CD14-positive monocyte (primary cell): ENCODE measurements at regions not wholly inside any gene's neighbourhood (a gene's known extent, or its start where the extent isn't known, plus 50 kb on each side); places are given as distances from the start of the nearest gene placed in this dataset.

Experiments
- DNase-seq, 3 donors: peaks; one replicate each; pipeline ENCODE4 v3.0.0-alpha.2; 2011 to 2022
- H2AFZ ChIP-seq: 2 replicates; pipeline ENCODE4 v1.6.0; 2012; ENCODE audit warnings: mild to moderate bottlenecking, low read depth, low read length, inconsistent platforms; ENCODE audit not compliant: insufficient read depth, poor library complexity, severe bottlenecking
- H3K27ac ChIP-seq, 2 donors: 1 replicate in 1 of 2; 2 replicates in 1 of 2; pipeline ENCODE4 v1.5.1; 2012 to 2013; ENCODE audit warnings: low read length in 2 of 2, control low read depth in 1 of 2, inconsistent platforms in 1 of 2, low read depth in 1 of 2, mild to moderate bottlenecking in 1 of 2
- H3K27me3 ChIP-seq, 2 donors: one replicate each; pipeline versions ENCODE4 v1.6.0 to v1.6.1; 2011 to 2013; ENCODE audit warnings: low read length in 2 of 2; ENCODE audit not compliant: control insufficient read depth in 2 of 2, insufficient read depth in 2 of 2
- H3K36me3 ChIP-seq, 2 donors: replicated peaks in 1 of 2; 1 replicate in 1 of 2; 2 replicates in 1 of 2; pipeline versions ENCODE4 v1.5.1 to v1.6.1; 2012 to 2013; ENCODE audit warnings: low read length in 2 of 2, control low read depth in 1 of 2, inconsistent platforms in 1 of 2, mild to moderate bottlenecking in 1 of 2; ENCODE audit not compliant: insufficient read depth in 2 of 2, control insufficient read depth in 1 of 2
- H3K4me1 ChIP-seq, 2 donors: 1 replicate in 1 of 2; 2 replicates in 1 of 2; pipeline versions ENCODE4 v1.5.1 to v1.6.1; 2012 to 2013; ENCODE audit warnings: low read length in 2 of 2, control low read depth in 1 of 2, inconsistent platforms in 1 of 2, mild to moderate bottlenecking in 1 of 2, moderate library complexity in 1 of 2; ENCODE audit not compliant: insufficient read depth in 2 of 2, control insufficient read depth in 1 of 2
- H3K4me2 ChIP-seq: replicated peaks from 2 replicates; pipeline ENCODE3; 2012; ENCODE audit warnings: low read length, moderate library complexity, mild to moderate bottlenecking; ENCODE audit not compliant: poor library complexity, severe bottlenecking; ENCODE audit errors: extremely low read depth
- H3K4me3 ChIP-seq, 3 experiments: fragments of 200-600 bp in 1 of 3; sonication (generic) in 1 of 3; replicated peaks in 1 of 3; 1 replicate in 2 of 3; 2 replicates in 1 of 3; pipeline ENCODE4 v1.5.1; 2011 to 2013; ENCODE audit warnings: low read length in 3 of 3, mild to moderate bottlenecking in 3 of 3, control low read depth in 2 of 3, low read depth in 2 of 3, inconsistent platforms in 1 of 3, moderate library complexity in 1 of 3
- H3K79me2 ChIP-seq: 2 replicates; pipeline ENCODE4 v1.6.0; 2012; ENCODE audit warnings: mild to moderate bottlenecking, control low read depth, inconsistent platforms, low read length, moderate library complexity; ENCODE audit not compliant: insufficient read depth
- H3K9ac ChIP-seq: 2 replicates; pipeline ENCODE4 v1.6.0; 2017; ENCODE audit warnings: low read length, mild to moderate bottlenecking; ENCODE audit not compliant: insufficient read depth, poor library complexity, severe bottlenecking
- H3K9me3 ChIP-seq, 2 donors: replicated peaks in 1 of 2; 1 replicate in 1 of 2; 2 replicates in 1 of 2; pipeline versions ENCODE4 v1.5.1 to v1.6.1; 2012 to 2013; ENCODE audit warnings: low read length in 2 of 2, control low read depth in 1 of 2; ENCODE audit not compliant: control insufficient read depth in 1 of 2, insufficient read depth in 1 of 2
- H4K20me1 ChIP-seq: 2 replicates; pipeline ENCODE4 v1.6.0; 2012; ENCODE audit warnings: mild to moderate bottlenecking, low read length, control low read depth, moderate library complexity; ENCODE audit not compliant: insufficient read depth
- H3K27ac Mint-ChIP-seq, 7 donors: one replicate each; pipeline ENCODE4 v1.8.0; 2020; ENCODE audit warnings: mild to moderate bottlenecking in 7 of 7, mixed read lengths in 7 of 7, moderate library complexity in 6 of 7, inconsistent platforms in 2 of 7
- H3K27me3 Mint-ChIP-seq, 3 donors: one replicate each; pipeline ENCODE4 v1.8.0; 2021 to 2022; ENCODE audit warnings: low read depth in 3 of 3, mild to moderate bottlenecking in 3 of 3, mixed read lengths in 3 of 3, moderate library complexity in 3 of 3, inconsistent platforms in 1 of 3
- H3K36me3 Mint-ChIP-seq, 2 donors: one replicate each; pipeline ENCODE4 v1.8.0; 2020; ENCODE audit warnings: mixed read lengths in 2 of 2, inconsistent platforms in 1 of 2, mild to moderate bottlenecking in 1 of 2
- H3K4me1 Mint-ChIP-seq: one replicate; pipeline ENCODE4 v1.8.0; 2020; ENCODE audit warnings: mild to moderate bottlenecking, mixed read lengths
- H3K4me3 Mint-ChIP-seq, 2 donors: one replicate each; pipeline ENCODE4 v1.8.0; 2020; ENCODE audit warnings: mild to moderate bottlenecking in 2 of 2, mixed read lengths in 2 of 2, moderate library complexity in 1 of 2
- H3K9me3 Mint-ChIP-seq, 7 donors: one replicate each; pipeline ENCODE4 v1.8.0; 2020 to 2022; ENCODE audit warnings: mixed read lengths in 7 of 7, mild to moderate bottlenecking in 6 of 7, moderate library complexity in 6 of 7, inconsistent platforms in 2 of 7
- CTCF ChIP-seq: fragments of 200-600 bp; IDR thresholded peaks from one replicate; pipeline ENCODE4 v1.8.0; 2022; ENCODE audit warnings: antibody characterized with exemption, mild to moderate bottlenecking
- WGBS: methylation state at CpG from one replicate; pipeline ENCODE4 v1.1.5; 2013; ENCODE audit warnings: missing lambda C conversion rate; ENCODE audit not compliant: insufficient coverage; 5-methylcytosine and 5-hydroxymethylcytosine counted together
- intact Hi-C, 2 donors: fragments of 100-400 bp; cut with micrococcal nuclease; formaldehyde crosslinking; loops; one replicate each; pipeline versions ENCODE4 v1.15.0 to v1.15.1; 2023

GRCh38 chr6:41446132-41446531, 100.0 kb upstream of the FOXP4 start:
- Histone ChIP-seq H3K4me3 (no peak overlapping the region), H3K27ac (no peak overlapping the region), H3K4me1 (peaks cover 0 to 5% of the 10 kb centered on the region in 2 donors), H3K9ac (no peak overlapping the region), H3K27me3 (peaks cover 3 to 36% of the 10 kb centered on the region in 2 donors), H2AFZ (no peak overlapping the region), H3K4me2 (no peak overlapping the region), H3K36me3 (no peaks in the 10 kb centered on the region), H4K20me1 (no peaks in the 10 kb centered on the region), H3K79me2 (no peaks in the 10 kb centered on the region), H3K9me3 (no peaks in the 10 kb centered on the region)
- Mint-ChIP-seq H3K27ac (no peak overlapping the region), H3K36me3 (no peaks in the 10 kb centered on the region), H3K4me3 (no peak overlapping the region), H3K4me1 (peaks cover 4% of the 10 kb centered on the region), H3K9me3 (peaks cover 0 to 6% (median 0%) of the 10 kb centered on the region in 7 donors), H3K27me3 (peaks cover 29 to 45% (median 38%) of the 10 kb centered on the region in 3 donors)
- WGBS = 92% methylated on average over 2 of the region's 4 CpGs
- intact Hi-C loops = no loop called here
- no peak for TF ChIP-seq CTCF
- DNase-seq = no peak

DNA sequence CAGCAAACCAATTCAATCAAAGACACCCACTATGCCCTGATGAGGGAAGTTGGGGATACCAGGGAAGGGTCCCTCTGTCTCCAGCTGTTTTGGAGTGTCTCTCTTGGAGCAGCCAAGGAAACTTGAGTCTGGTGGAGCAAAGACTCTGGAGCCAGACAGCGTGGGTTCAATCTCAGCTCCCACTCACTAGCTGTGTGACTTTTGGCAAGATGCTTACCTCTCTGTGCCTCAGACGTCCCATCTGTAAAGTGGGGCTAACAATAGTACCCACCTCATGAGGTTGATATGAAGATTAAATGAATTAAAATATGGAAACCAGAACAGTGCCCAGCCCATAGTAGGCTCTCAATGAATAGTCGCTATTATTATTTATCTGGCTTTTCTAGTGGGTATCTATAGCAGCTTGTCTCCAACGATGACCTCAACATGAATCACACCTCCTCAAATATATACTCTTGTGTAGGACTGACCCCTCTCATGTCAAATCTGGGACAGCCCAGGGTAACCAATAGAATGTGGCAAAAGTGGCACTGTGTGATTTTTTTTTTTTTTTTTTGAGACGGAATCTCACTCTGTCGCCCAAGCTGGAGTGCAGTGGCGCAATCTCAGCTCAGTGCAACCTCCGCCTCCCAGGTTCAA, 99.2 kb upstream of the FOXP4 start:
- no CpG with 5 or more reads among the region's 8 CpGs for whole genome bisulfite sequencing
- no peak overlapping the region for H2AFZ ChIP-seq

More for the DNA sequence above, 99.2 kb upstream of the FOXP4 start:
- H3K27me3 Mint-ChIP-seq = peaks cover 25 to 40% (median 36%) of the 10 kb centered on the region in 3 donors
- Histone ChIP-seq H3K9ac (no peak overlapping the region), H3K9me3 (no peaks in the 10 kb centered on the region), H3K4me1 (peaks cover 0 to 5% of the 10 kb centered on the region in 2 donors), H3K36me3 (no peaks in the 10 kb centered on the region), H3K27ac (no peak overlapping the region), H3K4me2 (no peak overlapping the region), H3K4me3 (no peak overlapping the region), H3K79me2 (no peaks in the 10 kb centered on the region), H4K20me1 (no peaks in the 10 kb centered on the region), H3K27me3 (peaks cover 3 to 32% of the 10 kb centered on the region in 2 donors)
- no peaks in the 10 kb centered on the region for H3K36me3 Mint-ChIP-seq
- peaks cover 4% of the 10 kb centered on the region for H3K4me1 Mint-ChIP-seq
- intact Hi-C loops = no loop called here
- peaks cover 0 to 6% (median 0%) of the 10 kb centered on the region in 7 donors for H3K9me3 Mint-ChIP-seq
- no peak overlapping the region for H3K4me3 Mint-ChIP-seq
- TF ChIP-seq CTCF = no peak
- DNase-seq = no peak
- no peak overlapping the region for H3K27ac Mint-ChIP-seq
